Fibroblast of skin of right biceps (primary cell): ENCODE measurements at regions not wholly inside any gene's neighbourhood (a gene's known extent, or its start where the extent isn't known, plus 50 kb on each side); places are given as distances from the start of the nearest gene placed in this dataset.
"Not testable (repeated sequence)": the region's sequence is repeated elsewhere in the genome, so short reads cannot be mapped to it uniquely, and the experiment has no call there.

Experiments
- DNase-seq: peaks from one replicate; pipeline ENCODE4 v3.0.0-alpha.2; 2013

- DNase-seq, result no peak
Measured at GRCh38 chr4:71081192-71081591, 87.7 kb downstream of the DCK start.

GRCh38 chr4:71093745-71094144 is 100.3 kb downstream of the DCK start:
- no peak for DNase-seq

GRCh38 chr4:71094201-71094600 is 100.8 kb downstream of the DCK start:
- no peak for DNase-seq

GRCh38 chr4:71095141-71095540 is 101.7 kb downstream of the DCK start:
- no peak for DNase-seq

- no peak for DNase-seq
Measured at GRCh38 chr4:71095545-71095944, 102.1 kb downstream of the DCK start.

GRCh38 chr4:71107726-71108125 is 114.3 kb downstream of the DCK start:
- DNase-seq, result no peak

- no peak for DNase-seq
Measured at GRCh38 chr4:71110499-71110898, 117.0 kb downstream of the DCK start.

GRCh38 chr4:71111133-71111532 is 117.7 kb downstream of the DCK start:
- DNase-seq, result not testable (repeated sequence)

GRCh38 chr4:71113294-71113693 is 119.8 kb downstream of the DCK start:
- DNase-seq, result no peak

- no peak for DNase-seq
Measured at GRCh38 chr4:71120831-71121524, 127.5 kb downstream of the DCK start.

GRCh38 chr4:71123951-71124350 is 130.5 kb downstream of the DCK start:
- no peak for DNase-seq

- DNase-seq, result no peak
Measured at GRCh38 chr4:71125137-71125536, 131.7 kb downstream of the DCK start.

- DNase-seq, result peak; percentile 99
Measured at GRCh38 chr4:71126719-71127118, 133.3 kb downstream of the DCK start.

GRCh38 chr4:71130827-71131603 is 137.6 kb downstream of the DCK start:
- DNase-seq, result peak; percentile 91

GRCh38 chr4:71132486-71132885 is 139.0 kb downstream of the DCK start:
- peak; percentile 14 for DNase-seq

GRCh38 chr4:71133491-71133890 is 140.0 kb downstream of the DCK start:
- peak; percentile 40 for DNase-seq

GRCh38 chr4:71136071-71136470 is 142.6 kb downstream of the DCK start:
- DNase-seq, result no peak

GRCh38 chr4:71138007-71138615 is 144.7 kb downstream of the DCK start:
- DNase-seq, result no peak

- DNase-seq, result no peak
Measured at GRCh38 chr4:71140563-71140962, 147.1 kb downstream of the DCK start.

GRCh38 chr4:71141125-71141524 is 147.7 kb downstream of the DCK start:
- no peak for DNase-seq

- peak; percentile 54 for DNase-seq
Measured at GRCh38 chr4:71147261-71147660, 153.8 kb downstream of the DCK start.

GRCh38 chr4:71148545-71148944 is 155.1 kb downstream of the DCK start:
- DNase-seq, result no peak

- no peak for DNase-seq
Measured at GRCh38 chr4:71151054-71151453, 157.6 kb downstream of the DCK start.

GRCh38 chr4:71156616-71157015 is 163.2 kb downstream of the DCK start:
- DNase-seq, result peak; percentile 52
